GM12878 (cell line): ENCODE measurements at regions not wholly inside any gene's neighbourhood (a gene's known extent, or its start where the extent isn't known, plus 50 kb on each side); places are given as distances from the start of the nearest gene placed in this dataset.

Experiments used
- ATAC-seq: fragments of 200-7000 bp; cut with Tn5 transposase; 3 replicates; pipeline ENCODE4 v1.9.1; 2020; ENCODE audit warnings: mild to moderate bottlenecking, moderate library complexity
- BruUV-seq: library from RNA; stranded (reverse); fragments of 400-500 nt; replicated peaks from 2 replicates; lab custom pipeline; 2021; lab: Mats Ljungman, UMichigan
- CTCF ChIA-PET: fragments of 300-600 bp; sonication (Branson Sonifier 250); formaldehyde crosslinking; extraction: SDS; loops from one replicate; lab custom pipeline; 2021; ENCODE audit warnings: inconsistent platforms; lab: Yijun Ruan, JAX
- POLR2A ChIA-PET: fragments of 350-600 bp; formaldehyde crosslinking; extraction: SDS; loops from one replicate; lab custom pipeline; 2021; ENCODE audit warnings: inconsistent platforms; lab: Charles Lee
- RAD21 ChIA-PET: fragments of 300-600 bp; sonication (Branson Sonifier 250); formaldehyde crosslinking; loops from one replicate; lab custom pipeline; 2023; ENCODE audit warnings: antibody characterized with exemption; ENCODE audit not compliant: unreplicated experiment; lab: Charles Lee
- SMC1A ChIA-PET: fragments of 300-600 bp; sonication (Branson Sonifier 250); formaldehyde crosslinking; loops from one replicate; lab custom pipeline; 2023; ENCODE audit not compliant: unreplicated experiment, uncharacterized antibody; lab: Charles Lee
- DNase-seq: peaks from one replicate; pipeline ENCODE4 v3.0.0-alpha.2; 2011; ENCODE audit warnings: low read depth, low spot score
- FAIRE-seq: peaks from 3 replicates; lab custom pipeline; 2011; peaks lifted over from hg19 to GRCh38; lab: Jason Lieb, UNC
- H2AFZ ChIP-seq: 2 replicates; pipeline ENCODE4 v1.6.0; 2011; ENCODE audit warnings: low read depth, low read length, control low read depth; ENCODE audit not compliant: control insufficient read depth
- H3K27ac ChIP-seq: 2 replicates; pipeline ENCODE4 v1.5.1; 2011; ENCODE audit warnings: control low read depth; ENCODE audit not compliant: control insufficient read depth, insufficient read depth
- H3K27me3 ChIP-seq, 2 experiments: replicated peaks in 1 of 2; 2 replicates each; pipeline versions ENCODE4 v1.6.0 to v1.6.1; 2011; ENCODE audit warnings: low read length in 1 of 2; ENCODE audit not compliant: control insufficient read depth in 2 of 2, insufficient read depth in 2 of 2
- H3K36me3 ChIP-seq, 2 experiments: 2 replicates each; pipeline ENCODE4 v1.5.1; 2011; ENCODE audit warnings: low read length in 1 of 2; ENCODE audit not compliant: control insufficient read depth in 2 of 2, insufficient read depth in 2 of 2
- H3K4me1 ChIP-seq: 2 replicates; pipeline ENCODE4 v1.6.1; 2011; ENCODE audit warnings: mild to moderate bottlenecking, low read length, moderate library complexity, mixed read lengths; ENCODE audit not compliant: control insufficient read depth, insufficient read depth
- H3K4me2 ChIP-seq: 2 replicates; pipeline ENCODE4 v1.6.0; 2011; ENCODE audit warnings: control low read depth; ENCODE audit not compliant: control insufficient read depth, insufficient read depth
- H3K4me3 ChIP-seq: fragments of 200-600 bp; sonication (generic); 2 replicates; pipeline ENCODE4 v1.5.1; 2016
- H3K79me2 ChIP-seq: 2 replicates; pipeline ENCODE4 v1.6.0; 2011; ENCODE audit warnings: low read length; ENCODE audit not compliant: control insufficient read depth, insufficient read depth
- H3K9ac ChIP-seq: 2 replicates; pipeline ENCODE4 v1.8.0; 2011; ENCODE audit warnings: low read length, control low read depth, mixed read lengths; ENCODE audit not compliant: control insufficient read depth, insufficient read depth
- H3K9me3 ChIP-seq: replicated peaks from 3 replicates; pipeline ENCODE4 v1.5.1; 2011; ENCODE audit warnings: mild to moderate bottlenecking, low read length; ENCODE audit not compliant: control insufficient read depth, insufficient read depth
- H4K20me1 ChIP-seq: 2 replicates; pipeline ENCODE4 v1.6.0; 2011; ENCODE audit not compliant: control insufficient read depth, insufficient read depth
- BCL3 ChIP-seq: IDR thresholded peaks from 2 replicates; pipeline ENCODE4 v1.6.1; 2011; ENCODE audit warnings: borderline replicate concordance, low read depth, mild to moderate bottlenecking, moderate library complexity, low read length; ENCODE audit not compliant: insufficient read depth, poor library complexity, severe bottlenecking
- E2F4 ChIP-seq: IDR thresholded peaks from 2 replicates; pipeline ENCODE4 v1.6.1; 2012; ENCODE audit warnings: low read depth, low read length, improper control_type of control experiment
- EP300 ChIP-seq, 2 experiments: fragments of 150-350 bp in 1 of 2; IDR thresholded peaks; 2 replicates each; pipeline ENCODE4 v1.6.1; 2011 to 2012; ENCODE audit warnings: low read depth in 2 of 2, low read length in 2 of 2, borderline replicate concordance in 1 of 2, improper control_type of control experiment in 1 of 2, inconsistent platforms in 1 of 2; ENCODE audit not compliant: control insufficient read depth in 1 of 2
- MAX ChIP-seq: IDR thresholded peaks from 2 replicates; pipeline ENCODE4 v1.6.1; 2012; ENCODE audit warnings: low read depth, low read length, improper control_type of control experiment
- SREBF2 ChIP-seq: IDR thresholded peaks from 2 replicates; pipeline ENCODE4 v1.6.1; 2012; ENCODE audit warnings: mild to moderate bottlenecking, low read length
- WGBS: methylation state at CpG from one replicate; pipeline ENCODE4 v1.1.6; 2016; ENCODE audit warnings: low lambda C conversion rate; ENCODE audit not compliant: insufficient replicate concordance, insufficient coverage; ENCODE audit errors: missing lambda C conversion rate; 5-methylcytosine and 5-hydroxymethylcytosine counted together
- in situ Hi-C: fragments of 300-500 bp; cut with MboI; formaldehyde crosslinking; loops from 9 replicates; pipeline ENCODE4 v1.14.3; 2018; ENCODE audit warnings: mixed read lengths
- intact Hi-C: fragments of 100-400 bp; cut with micrococcal nuclease; formaldehyde crosslinking; loops from one replicate; pipeline ENCODE4 v1.14.2; 2022; ENCODE audit not compliant: unreplicated experiment

GRCh38 chr3:38986901-38987300, 64.8 kb downstream of the SCN11A start:
- no peaks in the 10 kb centered on the region for H4K20me1 ChIP-seq
- FAIRE-seq (no peak), ATAC-seq (no peak), DNase-seq (no peak)
- intact Hi-C loops = no loop called here
- H3K27ac ChIP-seq = no peak overlapping the region
- no peak overlapping the region for H2AFZ ChIP-seq
- SMC1A ChIA-PET = interaction anchor here (1.1 kb wide), 1 partner anchor 13 kb away, joined by 3 read pairs; no protein-coding TSS in a partner anchor
- H3K79me2 ChIP-seq = no peaks in the 10 kb centered on the region
- RAD21 ChIA-PET = no interaction called here
- H3K4me2 ChIP-seq = no peak overlapping the region
- H3K9me3 ChIP-seq = no peaks in the 10 kb centered on the region
- no peaks in the 10 kb centered on the region for H3K4me1 ChIP-seq
- no peak overlapping the region for H3K9ac ChIP-seq
- no TSS peak for BruUV-seq
- H3K36me3 ChIP-seq = no peaks in the 10 kb centered on the region
- WGBS = 36% methylated on average over 4 of the region's 4 CpGs
- H3K4me3 ChIP-seq = no peak overlapping the region
- CTCF ChIA-PET = interaction anchor here (1.0 to 1.4 kb wide), 2 partner anchors 26 to 340 kb away, joined by 5 to 6 read pairs; no protein-coding TSS in a partner anchor
- in situ Hi-C loops = no loop called here
- POLR2A ChIA-PET = interaction anchor here (0.6 kb wide), 1 partner anchor 183 kb away, joined by 5 read pairs; no protein-coding TSS in a partner anchor
- TF ChIP-seq BCL3 (no peak), EP300 (IDR thresholded peaks at IDR 0.05; ENCODE audit: borderline replicate concordance in 1 of 2, control insufficient read depth in 1 of 2, low read depth in 2 of 2, low read length in 2 of 2) (no peak), SREBF2 (no peak), E2F4 (no peak), MAX (no peak)
- H3K27me3 ChIP-seq = peaks cover 0 to 3% of the 10 kb centered on the region in 2 experiments; a peak in 3 of 4 replicates
